CD4-positive, alpha-beta memory T cell (primary cell): ENCODE measurements at regions not wholly inside any gene's neighbourhood (a gene's known extent, or its start where the extent isn't known, plus 50 kb on each side); places are given as distances from the start of the nearest gene placed in this dataset.

Source experiments
- CTCF ChIA-PET: fragments of 350-600 bp; sonication (Branson Sonifier 250); formaldehyde crosslinking; loops from one replicate; lab custom pipeline; 2021; ENCODE audit warnings: inconsistent platforms; ENCODE audit not compliant: partially characterized antibody; lab: Charles Lee
- POLR2A ChIA-PET: fragments of 350-600 bp; sonication (Branson Sonifier 250); formaldehyde crosslinking; loops from one replicate; lab custom pipeline; 2021; ENCODE audit not compliant: partially characterized antibody; lab: Charles Lee
- DNase-seq, 5 donors: peaks; one replicate each; pipeline versions ENCODE4 v3.0.0 to v3.0.0-alpha.2; 2020 to 2022; ENCODE audit warnings: mixed read lengths in 1 of 5
- H3K27ac ChIP-seq: one replicate; pipeline ENCODE4 v1.7.0; 2013; ENCODE audit warnings: low read depth, low read length
- H3K27me3 ChIP-seq: 2 replicates; pipeline ENCODE4 v1.7.0; 2013; ENCODE audit warnings: mild to moderate bottlenecking, low read length, moderate library complexity; ENCODE audit not compliant: insufficient read depth
- H3K36me3 ChIP-seq: 2 replicates; pipeline ENCODE4 v1.7.0; 2013; ENCODE audit warnings: mild to moderate bottlenecking, low read length, moderate library complexity; ENCODE audit not compliant: insufficient read depth
- H3K4me1 ChIP-seq: 2 replicates; pipeline ENCODE4 v1.7.0; 2013; ENCODE audit warnings: mild to moderate bottlenecking, low read length, moderate library complexity; ENCODE audit not compliant: insufficient read depth
- H3K4me3 ChIP-seq, 2 donors: one replicate each; pipeline ENCODE4 v1.7.0; 2013; ENCODE audit warnings: low read length in 2 of 2, mild to moderate bottlenecking in 1 of 2
- H3K9me3 ChIP-seq, 2 donors: one replicate each; pipeline ENCODE4 v1.7.0; 2013; ENCODE audit warnings: low read length in 2 of 2, control low read depth in 1 of 2; ENCODE audit not compliant: control insufficient read depth in 1 of 2
- H3K27ac Mint-ChIP-seq, 7 donors: one replicate each; pipeline ENCODE4 v1.8.0; 2020 to 2021; ENCODE audit warnings: mixed read lengths in 7 of 7, mild to moderate bottlenecking in 6 of 7, inconsistent platforms in 3 of 7, moderate library complexity in 3 of 7
- H3K27me3 Mint-ChIP-seq, 2 donors: one replicate each; pipeline ENCODE4 v1.8.0; 2020 to 2021; ENCODE audit warnings: mixed read lengths in 2 of 2
- H3K36me3 Mint-ChIP-seq, 2 donors: one replicate each; pipeline ENCODE4 v1.8.0; 2020 to 2021; ENCODE audit warnings: mixed read lengths in 2 of 2, inconsistent platforms in 1 of 2, mild to moderate bottlenecking in 1 of 2
- H3K4me1 Mint-ChIP-seq, 4 donors: one replicate each; pipeline ENCODE4 v1.8.0; 2020 to 2021; ENCODE audit warnings: mixed read lengths in 4 of 4, mild to moderate bottlenecking in 1 of 4
- H3K4me3 Mint-ChIP-seq, 8 donors: one replicate each; pipeline ENCODE4 v1.8.0; 2020 to 2021; ENCODE audit warnings: mixed read lengths in 8 of 8, mild to moderate bottlenecking in 7 of 8, moderate library complexity in 6 of 8, inconsistent platforms in 3 of 8
- H3K9me3 Mint-ChIP-seq, 8 donors: one replicate each; pipeline ENCODE4 v1.8.0; 2020 to 2021; ENCODE audit warnings: mixed read lengths in 8 of 8, mild to moderate bottlenecking in 5 of 8, inconsistent platforms in 3 of 8, moderate library complexity in 1 of 8
- intact Hi-C: fragments of 100-400 bp; cut with micrococcal nuclease; formaldehyde crosslinking; loops from one replicate; pipeline ENCODE4 v1.15.1; 2023

DNA sequence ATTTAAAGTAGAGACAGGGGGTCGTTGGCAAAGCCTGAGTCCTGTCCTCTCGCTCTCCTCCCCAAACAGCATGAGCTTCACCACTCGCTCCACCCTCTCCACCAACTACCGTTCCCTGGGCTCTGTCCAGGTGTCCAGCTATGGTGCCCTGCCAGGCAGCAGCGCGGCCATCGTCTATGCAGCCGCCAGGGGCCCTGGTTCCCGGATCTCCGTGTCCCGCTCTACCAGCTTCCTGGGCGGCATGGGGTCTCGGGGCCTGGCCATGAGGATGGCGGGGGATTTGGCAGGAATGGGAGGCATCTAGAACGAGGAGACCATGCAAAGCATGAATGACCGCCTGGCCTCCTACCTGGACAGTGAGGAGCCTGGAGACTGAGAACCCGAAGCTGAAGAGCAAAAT, 1117.2 kb upstream of the MIR17HG start:
- Histone ChIP-seq H3K4me1 (no peaks in the 10 kb centered on the region), H3K27me3 (no peaks in the 10 kb centered on the region), H3K27ac (no peak overlapping the region), H3K36me3 (no peaks in the 10 kb centered on the region), H3K9me3 (no peaks in the 10 kb centered on the region), H3K4me3 (no peak overlapping the region)
- H3K4me3 Mint-ChIP-seq: no peak overlapping the region
- H3K27me3 Mint-ChIP-seq: no peaks in the 10 kb centered on the region
- ChIA-PET CTCF (no interaction called here), POLR2A (no interaction called here)
- H3K27ac Mint-ChIP-seq: no peak overlapping the region
- DNase-seq: peak in 1 of 5 donors; percentile 31
- intact Hi-C loops: no loop called here
- H3K36me3 Mint-ChIP-seq: no peaks in the 10 kb centered on the region
- no peaks in the 10 kb centered on the region for H3K4me1 Mint-ChIP-seq
- H3K9me3 Mint-ChIP-seq: peaks cover 0 to 21% (median 4%) of the 10 kb centered on the region in 8 donors

DNA sequence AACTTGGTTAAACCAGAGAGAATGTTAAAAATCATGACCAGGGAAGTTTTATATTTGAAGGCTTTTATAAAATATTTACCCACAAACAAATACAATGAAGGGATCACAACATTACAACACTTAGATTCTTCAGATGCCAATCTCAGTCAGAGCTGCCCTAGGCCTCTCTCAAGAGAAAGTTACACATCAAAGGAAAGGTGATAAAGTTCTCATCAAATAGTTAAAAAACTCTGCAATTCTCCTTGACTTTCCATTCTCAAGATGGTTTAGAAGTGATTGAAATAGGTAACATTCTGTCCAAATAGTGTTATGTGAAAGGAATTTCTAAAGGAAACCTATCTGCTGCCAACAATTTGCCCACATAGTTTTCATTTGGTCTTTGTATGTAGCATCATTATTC, 1115.2 kb upstream of the MIR17HG start:
- DNase-seq: no peak
- Histone ChIP-seq H3K9me3 (no peaks in the 10 kb centered on the region), H3K27me3 (no peaks in the 10 kb centered on the region), H3K4me1 (no peaks in the 10 kb centered on the region), H3K4me3 (no peak overlapping the region), H3K27ac (no peak overlapping the region), H3K36me3 (no peaks in the 10 kb centered on the region)
- H3K27ac Mint-ChIP-seq: no peak overlapping the region
- intact Hi-C loops: no loop called here
- H3K36me3 Mint-ChIP-seq: no peaks in the 10 kb centered on the region
- H3K4me1 Mint-ChIP-seq: no peaks in the 10 kb centered on the region
- H3K4me3 Mint-ChIP-seq: no peak overlapping the region
- ChIA-PET CTCF (no interaction called here), POLR2A (no interaction called here)
- peaks cover 0 to 20% (median 5%) of the 10 kb centered on the region in 8 donors for H3K9me3 Mint-ChIP-seq
- no peaks in the 10 kb centered on the region for H3K27me3 Mint-ChIP-seq

DNA sequence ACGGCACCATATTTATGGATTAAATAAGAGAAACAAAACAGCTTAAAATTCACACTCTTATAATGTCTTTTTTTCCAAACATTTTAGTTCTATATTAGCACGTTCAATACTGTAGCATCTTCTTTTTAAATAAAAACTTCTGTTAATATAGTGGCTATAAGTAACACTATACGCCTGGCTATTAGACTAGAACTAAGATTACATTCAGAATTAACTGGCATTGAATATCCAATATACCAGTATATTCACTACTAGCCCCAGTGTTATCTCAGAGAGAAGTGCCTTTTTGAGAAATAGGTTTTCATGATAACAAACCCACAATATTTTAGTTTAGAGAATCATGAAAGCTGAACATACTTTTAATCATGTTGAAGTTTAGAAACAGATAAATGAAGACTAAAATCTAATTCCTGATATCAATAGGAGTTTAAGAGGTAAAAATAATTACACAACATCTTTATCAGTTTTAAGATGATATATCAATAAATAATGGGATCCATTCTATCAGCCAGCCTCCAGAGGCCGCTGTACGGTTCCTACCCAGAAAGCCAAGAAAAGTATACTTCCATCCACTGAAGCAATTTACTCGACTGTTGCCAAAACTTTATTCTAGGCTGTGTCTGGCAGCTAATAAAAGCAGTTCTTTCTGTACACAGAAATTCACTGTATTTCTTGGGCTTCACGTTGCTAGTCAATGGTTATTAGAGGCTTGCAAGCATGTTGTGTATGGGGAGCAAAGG, 1113.4 kb upstream of the MIR17HG start:
- Histone ChIP-seq H3K27ac (no peak overlapping the region), H3K36me3 (no peaks in the 10 kb centered on the region), H3K9me3 (no peaks in the 10 kb centered on the region), H3K4me3 (no peak overlapping the region), H3K4me1 (no peaks in the 10 kb centered on the region), H3K27me3 (no peaks in the 10 kb centered on the region)
- intact Hi-C loops: no loop called here
- Mint-ChIP-seq H3K27me3 (no peaks in the 10 kb centered on the region), H3K27ac (no peak overlapping the region), H3K4me3 (no peak overlapping the region), H3K36me3 (no peaks in the 10 kb centered on the region), H3K4me1 (no peaks in the 10 kb centered on the region), H3K9me3 (peaks cover 0 to 24% (median 5%) of the 10 kb centered on the region in 8 donors)
- ChIA-PET CTCF (no interaction called here), POLR2A (no interaction called here)
- no peak for DNase-seq

DNA sequence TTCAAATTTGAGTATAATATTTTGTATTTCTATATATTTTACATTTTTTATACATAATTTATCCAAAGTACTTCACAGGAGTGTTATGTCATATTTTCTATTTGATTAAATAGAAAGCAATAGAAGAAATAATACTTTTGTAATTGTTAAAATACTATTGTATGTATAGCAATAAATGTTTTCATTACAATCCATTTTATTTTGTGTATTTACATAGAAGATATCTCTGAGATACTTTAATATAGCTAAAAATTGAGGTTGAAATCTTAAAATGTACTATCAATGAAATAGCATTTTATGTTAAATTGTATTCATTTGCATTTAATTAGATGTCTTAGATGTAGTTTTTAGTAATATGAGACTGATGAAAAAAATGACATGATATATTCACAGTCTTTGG, 1109.6 kb upstream of the MIR17HG start:
- Mint-ChIP-seq H3K27me3 (no peaks in the 10 kb centered on the region), H3K4me1 (no peaks in the 10 kb centered on the region), H3K27ac (no peak overlapping the region), H3K36me3 (no peaks in the 10 kb centered on the region), H3K9me3 (peaks cover 0 to 15% (median 6%) of the 10 kb centered on the region in 8 donors), H3K4me3 (no peak overlapping the region)
- Histone ChIP-seq H3K9me3 (no peaks in the 10 kb centered on the region), H3K27ac (no peak overlapping the region), H3K4me1 (no peaks in the 10 kb centered on the region), H3K36me3 (no peaks in the 10 kb centered on the region), H3K27me3 (no peaks in the 10 kb centered on the region), H3K4me3 (no peak overlapping the region)
- ChIA-PET CTCF (interaction anchor here (1.4 kb wide), 1 partner anchor 28 kb away, joined by 3 read pairs; no protein-coding TSS in a partner anchor), POLR2A (no interaction called here)
- no peak for DNase-seq
- intact Hi-C loops: no loop called here

DNA sequence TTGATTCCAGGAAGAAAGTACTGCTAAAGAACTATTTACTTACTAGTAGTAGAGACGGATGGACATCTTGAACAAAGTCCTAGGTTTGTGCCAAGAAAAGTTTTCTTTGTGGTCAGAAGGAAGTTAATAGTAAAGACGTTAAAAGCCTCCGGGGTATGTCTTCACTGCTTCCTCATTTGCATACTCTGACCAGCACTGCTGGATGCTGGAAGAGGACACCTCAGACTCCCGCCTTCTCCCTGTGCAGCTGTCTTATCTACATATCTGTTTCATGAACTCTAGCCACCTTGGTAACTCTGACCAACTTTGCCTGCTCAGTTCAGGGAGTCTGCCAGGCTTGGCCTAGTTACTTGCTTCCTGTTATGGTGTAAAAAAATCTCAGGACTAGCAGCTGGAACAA, 1109.1 kb upstream of the MIR17HG start:
- Mint-ChIP-seq H3K4me3 (no peak overlapping the region), H3K27ac (no peak overlapping the region), H3K36me3 (no peaks in the 10 kb centered on the region), H3K9me3 (peaks cover 0 to 15% (median 6%) of the 10 kb centered on the region in 8 donors), H3K4me1 (no peaks in the 10 kb centered on the region), H3K27me3 (no peaks in the 10 kb centered on the region)
- intact Hi-C loops: no loop called here
- H3K9me3 ChIP-seq: no peaks in the 10 kb centered on the region
- no peak overlapping the region for H3K4me3 ChIP-seq
- no peak for DNase-seq
- POLR2A ChIA-PET: no interaction called here
- no peak overlapping the region for H3K27ac ChIP-seq
- H3K27me3 ChIP-seq: no peaks in the 10 kb centered on the region
- CTCF ChIA-PET: no interaction called here
- no peaks in the 10 kb centered on the region for H3K4me1 ChIP-seq
- H3K36me3 ChIP-seq: no peaks in the 10 kb centered on the region

DNA sequence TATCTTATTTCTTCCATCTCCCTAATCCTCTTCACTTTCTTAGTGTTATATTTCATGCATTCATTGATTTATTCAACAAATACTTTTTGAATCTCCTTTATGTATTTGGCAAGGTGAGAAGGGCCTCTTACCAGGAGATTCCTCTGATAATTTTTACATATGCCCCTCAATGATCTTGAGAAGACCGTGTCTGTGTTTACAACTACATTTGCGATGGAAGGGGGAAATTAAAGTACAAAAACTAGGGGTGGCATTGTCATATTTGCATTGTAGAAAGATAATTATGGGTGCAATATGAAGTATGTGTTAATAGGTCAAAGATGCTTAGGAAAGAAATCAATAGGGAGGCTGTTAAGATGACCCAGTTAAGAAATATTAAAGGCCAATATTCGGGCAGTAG, 1108.4 kb upstream of the MIR17HG start:
- ChIA-PET CTCF (no interaction called here), POLR2A (no interaction called here)
- no peak overlapping the region for H3K27ac ChIP-seq
- H3K4me3 Mint-ChIP-seq: no peak overlapping the region
- no peaks in the 10 kb centered on the region for H3K27me3 ChIP-seq
- H3K4me1 Mint-ChIP-seq: no peaks in the 10 kb centered on the region
- intact Hi-C loops: no loop called here
- H3K27ac Mint-ChIP-seq: no peak overlapping the region
- no peak for DNase-seq
- H3K36me3 Mint-ChIP-seq: no peaks in the 10 kb centered on the region
- H3K9me3 ChIP-seq: no peaks in the 10 kb centered on the region
- H3K27me3 Mint-ChIP-seq: no peaks in the 10 kb centered on the region
- no peaks in the 10 kb centered on the region for H3K4me1 ChIP-seq
- peaks cover 0 to 15% (median 6%) of the 10 kb centered on the region in 8 donors for H3K9me3 Mint-ChIP-seq
- no peak overlapping the region for H3K4me3 ChIP-seq
- no peaks in the 10 kb centered on the region for H3K36me3 ChIP-seq

DNA sequence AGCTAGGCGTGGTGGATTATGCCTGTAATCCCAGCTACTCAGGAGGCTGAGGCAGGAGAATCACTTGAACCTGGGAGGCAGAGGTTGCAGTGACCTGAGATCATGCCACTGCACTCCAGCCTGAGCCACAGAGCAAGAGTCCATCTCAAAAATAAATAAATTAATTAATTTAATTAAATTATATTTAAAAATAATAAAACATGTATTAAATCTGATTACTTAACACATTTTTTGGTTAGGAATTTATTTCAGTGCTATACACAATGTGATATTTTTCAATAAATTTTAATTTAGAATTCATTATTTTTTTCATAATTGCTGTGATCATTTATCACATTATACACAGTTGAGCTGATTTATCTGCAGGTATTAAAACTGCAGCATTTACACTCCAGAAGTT, 1101.5 kb upstream of the MIR17HG start:
- Histone ChIP-seq H3K4me3 (no peak overlapping the region), H3K9me3 (no peaks in the 10 kb centered on the region), H3K27ac (no peak overlapping the region), H3K4me1 (no peaks in the 10 kb centered on the region), H3K27me3 (no peaks in the 10 kb centered on the region), H3K36me3 (no peaks in the 10 kb centered on the region)
- Mint-ChIP-seq H3K4me1 (no peaks in the 10 kb centered on the region), H3K27me3 (no peaks in the 10 kb centered on the region), H3K36me3 (no peaks in the 10 kb centered on the region), H3K27ac (no peak overlapping the region), H3K9me3 (peaks cover 0 to 22% (median 10%) of the 10 kb centered on the region in 8 donors), H3K4me3 (no peak overlapping the region)
- CTCF ChIA-PET: no interaction called here
- intact Hi-C loops: no loop called here
- POLR2A ChIA-PET: no interaction called here
- no peak for DNase-seq
